Adrenal gland (tissue), 9 donors: ENCODE measurements at regions not wholly inside any gene's neighbourhood (a gene's known extent, or its start where the extent isn't known, plus 50 kb on each side); places are given as distances from the start of the nearest gene placed in this dataset.

Source experiments
- DNase-seq, 7 donors: peaks; one replicate each; pipeline ENCODE4 v3.0.0-alpha.2; 2019 to 2020
- H3K27ac ChIP-seq, 5 donors: fragments of 200-600 bp; sonication (generic) in 4 of 5; 1 replicate in 3 of 5; 2 replicates in 2 of 5; pipeline versions ENCODE4 v1.5.1 to v1.8.0; 2016 to 2020; ENCODE audit warnings: mild to moderate bottlenecking in 1 of 5
- H3K27me3 ChIP-seq: fragments of 200-600 bp; 2 replicates; pipeline ENCODE4 v1.8.0; 2021
- H3K36me3 ChIP-seq, 2 donors: fragments of 200-600 bp; replicated peaks in 1 of 2; 1 replicate in 1 of 2; 2 replicates in 1 of 2; pipeline versions ENCODE4 v1.5.1 to v1.8.0; 2018 to 2022
- H3K4me1 ChIP-seq, 2 donors: fragments of 200-600 bp; replicated peaks in 1 of 2; 1 replicate in 1 of 2; 2 replicates in 1 of 2; pipeline versions ENCODE4 v1.5.1 to v1.8.0; 2018 to 2021
- H3K4me3 ChIP-seq, 4 donors: fragments of 200-600 bp; sonication (generic) in 3 of 4; one replicate each; pipeline ENCODE4 v1.5.1; 2016 to 2018
- H3K9me3 ChIP-seq, 3 donors: fragments of 200-600 bp; sonication (generic) in 1 of 3; replicated peaks in 1 of 3; 1 replicate in 2 of 3; 2 replicates in 1 of 3; pipeline versions ENCODE4 v1.5.1 to v1.8.0; 2016 to 2021
- POLR2A ChIP-seq, 2 donors: fragments of 450-650 bp; IDR thresholded peaks; one replicate each; pipeline ENCODE4 v1.6.1; 2017; ENCODE audit warnings: antibody characterized with exemption in 2 of 2, mild to moderate bottlenecking in 2 of 2, moderate library complexity in 1 of 2
- WGBS, 4 donors: extraction: QIAGEN DNeasy Blood & Tissue Kit in 2 of 4; methylation state at CpG; one replicate each; pipeline versions ENCODE4 v1.1.5 to v1.1.7; 2013 to 2017; 5-methylcytosine and 5-hydroxymethylcytosine counted together
- intact Hi-C, 2 donors: fragments of 100-400 bp; cut with DNase I; formaldehyde crosslinking; loops; one replicate each; pipeline versions ENCODE4 v1.14.1 to v1.15.0; 2022 to 2023
- TF ChIP-seq, protein P1 (sequence below), 6 experiments: fragments of 450-650 bp in 4 of 6; fragments of 200-600 bp in 2 of 6; sonication (generic) in 1 of 6; IDR thresholded peaks; 1 replicate in 5 of 6; 2 replicates in 1 of 6; pipeline versions ENCODE4 v1.5.1 to v1.8.0; 2016 to 2021; ENCODE audit warnings: antibody characterized with exemption in 6 of 6, mild to moderate bottlenecking in 2 of 6, moderate library complexity in 1 of 6
- donor health status: healthy with polysubstance abuse.
- donor health status: Bipolar disorder and iron deficiency.
- donor health status: DM: yes; HTN: yes; CAD: no.
- donor health status: DM: no; HTN: no; CAD: no.
- donor health status: DM: no; HTN: no; CAD: no.

GRCh38 chr3:30098653-30099455 is 507.5 kb upstream of the TGFBR2 start:
- 36 to 57% (median 48%) methylated on average over 2 of the region's 2 CpGs for WGBS, 4 donors
- no peaks in the 10 kb centered on the region for H3K9me3 ChIP-seq
- no peak overlapping the region for H3K4me3 ChIP-seq
- intact Hi-C loops, result no loop called here
- peak in 3 of 7 donors; percentile 5 to 33 (median 21) for DNase-seq
- peaks cover 0 to 10% of the 10 kb centered on the region in 2 donors for H3K4me1 ChIP-seq
- no peak overlapping the region for H3K27ac ChIP-seq
- TF ChIP-seq, protein P1, sequence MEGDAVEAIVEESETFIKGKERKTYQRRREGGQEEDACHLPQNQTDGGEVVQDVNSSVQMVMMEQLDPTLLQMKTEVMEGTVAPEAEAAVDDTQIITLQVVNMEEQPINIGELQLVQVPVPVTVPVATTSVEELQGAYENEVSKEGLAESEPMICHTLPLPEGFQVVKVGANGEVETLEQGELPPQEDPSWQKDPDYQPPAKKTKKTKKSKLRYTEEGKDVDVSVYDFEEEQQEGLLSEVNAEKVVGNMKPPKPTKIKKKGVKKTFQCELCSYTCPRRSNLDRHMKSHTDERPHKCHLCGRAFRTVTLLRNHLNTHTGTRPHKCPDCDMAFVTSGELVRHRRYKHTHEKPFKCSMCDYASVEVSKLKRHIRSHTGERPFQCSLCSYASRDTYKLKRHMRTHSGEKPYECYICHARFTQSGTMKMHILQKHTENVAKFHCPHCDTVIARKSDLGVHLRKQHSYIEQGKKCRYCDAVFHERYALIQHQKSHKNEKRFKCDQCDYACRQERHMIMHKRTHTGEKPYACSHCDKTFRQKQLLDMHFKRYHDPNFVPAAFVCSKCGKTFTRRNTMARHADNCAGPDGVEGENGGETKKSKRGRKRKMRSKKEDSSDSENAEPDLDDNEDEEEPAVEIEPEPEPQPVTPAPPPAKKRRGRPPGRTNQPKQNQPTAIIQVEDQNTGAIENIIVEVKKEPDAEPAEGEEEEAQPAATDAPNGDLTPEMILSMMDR (IDR thresholded peaks at IDR 0.05), result no peak
- no peak for TF ChIP-seq POLR2A (IDR thresholded peaks at IDR 0.05)
- no peaks in the 10 kb centered on the region for H3K36me3 ChIP-seq
- no peaks in the 10 kb centered on the region for H3K27me3 ChIP-seq

GRCh38 chr3:30102356-30102755 is 504.0 kb upstream of the TGFBR2 start:
- intact Hi-C loops, result no loop called here
- H3K4me3 ChIP-seq, result no peak overlapping the region
- DNase-seq, result no peak
- TF ChIP-seq, protein P1 (IDR thresholded peaks at IDR 0.05), result no peak
- no peak for TF ChIP-seq POLR2A (IDR thresholded peaks at IDR 0.05)
- H3K27me3 ChIP-seq, result no peaks in the 10 kb centered on the region
- H3K36me3 ChIP-seq, result no peaks in the 10 kb centered on the region
- H3K4me1 ChIP-seq, result peaks cover 0 to 10% of the 10 kb centered on the region in 2 donors
- no peaks in the 10 kb centered on the region for H3K9me3 ChIP-seq
- H3K27ac ChIP-seq, result no peak overlapping the region

DNA sequence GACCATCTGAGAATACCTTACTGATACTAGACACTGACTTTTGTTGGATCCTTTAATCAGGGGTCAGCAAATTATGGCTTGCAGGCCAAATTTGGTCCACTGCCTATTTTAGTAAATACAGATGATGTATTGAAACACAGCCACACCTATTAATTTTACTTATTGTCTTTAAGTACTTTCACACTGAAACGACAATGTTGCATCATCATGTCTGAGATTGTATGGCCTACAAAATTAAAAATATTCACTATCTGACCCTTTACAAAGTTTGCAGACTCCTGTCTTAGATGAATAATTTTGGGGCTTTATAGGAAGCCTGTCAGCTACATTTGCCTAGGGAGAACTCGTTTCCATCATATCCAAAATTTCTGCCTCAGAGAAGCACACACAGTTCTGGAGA is 503.2 kb upstream of the TGFBR2 start:
- Histone ChIP-seq H3K27ac (no peak overlapping the region), H3K36me3 (no peaks in the 10 kb centered on the region), H3K4me3 (no peak overlapping the region), H3K9me3 (no peaks in the 10 kb centered on the region), H3K27me3 (no peaks in the 10 kb centered on the region), H3K4me1 (peaks cover 0 to 10% of the 10 kb centered on the region in 2 donors)
- TF ChIP-seq POLR2A (IDR thresholded peaks at IDR 0.05), result no peak
- TF ChIP-seq, protein P1 (IDR thresholded peaks at IDR 0.05), result no peak
- WGBS, 4 donors, result 71 to 83% (median 73%) methylated on average over 2 of the region's 2 CpGs
- intact Hi-C loops, result no loop called here
- no peak for DNase-seq

DNA sequence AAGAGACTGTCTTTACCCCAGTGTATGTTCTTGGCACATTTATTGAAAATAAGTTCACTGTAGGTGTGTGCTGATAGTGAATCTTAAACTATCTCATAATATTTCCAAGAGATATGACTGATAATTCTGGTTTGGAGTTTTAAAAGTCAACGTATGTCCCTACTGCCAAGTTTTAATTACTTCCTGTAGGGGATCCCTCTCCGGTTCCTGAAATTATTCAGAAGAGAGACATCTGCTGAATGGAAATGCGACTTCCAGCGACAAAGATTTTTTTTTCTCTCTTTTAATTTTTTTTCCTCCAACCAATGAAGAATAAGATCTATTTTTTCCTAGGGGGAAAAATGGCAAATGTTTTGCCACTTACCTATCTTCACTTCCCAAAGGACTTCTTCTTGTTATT is 498.9 kb upstream of the TGFBR2 start:
- Histone ChIP-seq H3K4me3 (no peak overlapping the region), H3K27ac (no peak overlapping the region), H3K36me3 (no peaks in the 10 kb centered on the region), H3K27me3 (no peaks in the 10 kb centered on the region), H3K9me3 (no peaks in the 10 kb centered on the region), H3K4me1 (no peaks in the 10 kb centered on the region)
- 55 to 68% (median 61%) methylated on average over 4 of the region's 4 CpGs for WGBS, 4 donors
- TF ChIP-seq, protein P1 (IDR thresholded peaks at IDR 0.05), result no peak
- TF ChIP-seq POLR2A (IDR thresholded peaks at IDR 0.05), result no peak
- no peak for DNase-seq
- intact Hi-C loops, result no loop called here
